ENCODE measurements at regions not wholly inside any gene's neighbourhood (a gene's known extent, or its start where the extent isn't known, plus 50 kb on each side); places are given as distances from the start of the nearest gene placed in this dataset.

DNA sequence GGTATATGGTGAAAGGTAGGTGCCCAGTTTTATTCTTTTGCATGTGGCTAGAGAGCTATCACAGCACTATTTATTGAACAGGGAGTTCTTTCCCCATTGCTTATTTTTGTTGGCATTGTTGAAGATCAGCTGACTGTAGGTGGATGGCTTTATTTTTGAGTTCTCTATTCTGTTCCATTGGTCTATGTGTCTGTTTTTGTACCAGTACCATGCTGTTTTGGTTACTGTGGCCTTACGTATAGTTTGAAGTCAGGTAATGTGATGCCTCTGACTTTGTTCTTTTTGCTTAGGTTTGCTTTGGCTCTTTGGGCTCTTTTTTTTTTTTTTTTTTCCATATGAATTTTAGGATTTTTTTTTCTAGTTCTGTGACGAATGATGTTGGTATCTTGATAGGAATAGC, 139.2 kb upstream of the CTNNB1 start:
- H3K27me3 ChIP-seq: no peaks in the 10 kb centered on the region
- DNase-seq: no peak
- H3K36me3 ChIP-seq: no peaks in the 10 kb centered on the region
- intact Hi-C loops (cut with DNase I; ENCODE audit: low total_unique reads): no loop called here
- 87 to 95% (median 92%) methylated on average over 2 of the region's 2 CpGs for WGBS, 5 donors
- no peak overlapping the region for H3K27ac ChIP-seq
- H3K9me3 ChIP-seq: no peaks in the 10 kb centered on the region
- no peak overlapping the region for H3K4me3 ChIP-seq
- H3K4me1 ChIP-seq: no peaks in the 10 kb centered on the region
- TF ChIP-seq POLR2AphosphoS5 (IDR thresholded peaks at IDR 0.05) (no peak), POLR2A (IDR thresholded peaks at IDR 0.05) (no peak), EP300 (IDR thresholded peaks at IDR 0.05) (no peak)
- TF ChIP-seq, protein P1, sequence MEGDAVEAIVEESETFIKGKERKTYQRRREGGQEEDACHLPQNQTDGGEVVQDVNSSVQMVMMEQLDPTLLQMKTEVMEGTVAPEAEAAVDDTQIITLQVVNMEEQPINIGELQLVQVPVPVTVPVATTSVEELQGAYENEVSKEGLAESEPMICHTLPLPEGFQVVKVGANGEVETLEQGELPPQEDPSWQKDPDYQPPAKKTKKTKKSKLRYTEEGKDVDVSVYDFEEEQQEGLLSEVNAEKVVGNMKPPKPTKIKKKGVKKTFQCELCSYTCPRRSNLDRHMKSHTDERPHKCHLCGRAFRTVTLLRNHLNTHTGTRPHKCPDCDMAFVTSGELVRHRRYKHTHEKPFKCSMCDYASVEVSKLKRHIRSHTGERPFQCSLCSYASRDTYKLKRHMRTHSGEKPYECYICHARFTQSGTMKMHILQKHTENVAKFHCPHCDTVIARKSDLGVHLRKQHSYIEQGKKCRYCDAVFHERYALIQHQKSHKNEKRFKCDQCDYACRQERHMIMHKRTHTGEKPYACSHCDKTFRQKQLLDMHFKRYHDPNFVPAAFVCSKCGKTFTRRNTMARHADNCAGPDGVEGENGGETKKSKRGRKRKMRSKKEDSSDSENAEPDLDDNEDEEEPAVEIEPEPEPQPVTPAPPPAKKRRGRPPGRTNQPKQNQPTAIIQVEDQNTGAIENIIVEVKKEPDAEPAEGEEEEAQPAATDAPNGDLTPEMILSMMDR (IDR thresholded peaks at IDR 0.05): no peak

DNA sequence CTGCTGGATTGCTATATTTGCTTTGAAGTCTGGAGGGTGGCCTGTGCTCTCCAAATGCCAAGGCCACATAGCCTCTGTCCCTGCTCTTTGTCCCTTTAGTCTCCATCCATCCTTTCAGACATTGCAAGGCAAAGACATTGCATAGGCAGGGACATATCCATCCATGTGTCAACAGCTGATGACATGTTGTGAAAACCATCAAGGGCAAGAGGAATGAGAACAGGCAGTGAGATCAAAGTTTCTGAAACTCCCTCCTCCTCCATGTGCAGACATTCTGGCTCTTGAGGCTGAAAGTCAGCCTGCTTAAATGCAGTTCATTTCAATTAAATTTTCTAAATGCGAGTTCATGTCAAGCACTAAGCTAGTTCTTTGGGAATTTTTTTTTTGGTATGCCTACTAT, 135.2 kb upstream of the CTNNB1 start:
- Histone ChIP-seq H3K36me3 (no peaks in the 10 kb centered on the region), H3K27ac (no peak overlapping the region), H3K27me3 (no peaks in the 10 kb centered on the region), H3K4me1 (no peaks in the 10 kb centered on the region), H3K9me3 (no peaks in the 10 kb centered on the region), H3K4me3 (no peak overlapping the region)
- TF ChIP-seq, protein P1 (IDR thresholded peaks at IDR 0.05): no peak
- TF ChIP-seq POLR2AphosphoS5 (IDR thresholded peaks at IDR 0.05) (no peak), EP300 (IDR thresholded peaks at IDR 0.05) (no peak), POLR2A (IDR thresholded peaks at IDR 0.05) (no peak)
- no peak for DNase-seq
- intact Hi-C loops (cut with DNase I; ENCODE audit: low total_unique reads): no loop called here
- WGBS, 5 donors: 80 to 97% (median 89%) methylated on average over 1 of the region's 1 CpG

DNA sequence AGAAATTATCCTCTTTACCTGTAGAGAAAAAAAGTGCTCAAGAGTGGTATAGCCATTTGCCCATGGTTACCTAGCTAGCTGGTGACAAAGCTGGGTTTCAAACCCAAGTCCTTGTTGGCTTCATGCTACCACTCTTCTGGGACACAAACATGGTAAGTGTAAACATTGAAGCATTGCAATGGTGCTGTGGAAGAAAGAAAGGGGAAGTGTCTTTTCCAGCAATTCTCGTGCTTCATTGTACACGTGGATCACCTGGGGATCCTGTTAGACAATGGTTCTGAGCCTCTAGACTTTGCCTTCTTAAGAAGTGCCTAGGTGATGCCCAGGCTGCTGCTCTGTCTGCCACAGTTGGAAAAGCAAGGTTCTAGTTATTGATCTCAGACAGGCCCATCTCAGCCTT, 134.8 kb upstream of the CTNNB1 start:
- intact Hi-C loops (cut with DNase I; ENCODE audit: low total_unique reads): no loop called here
- no peak for DNase-seq
- Histone ChIP-seq H3K27me3 (no peaks in the 10 kb centered on the region), H3K9me3 (no peaks in the 10 kb centered on the region), H3K4me3 (no peak overlapping the region), H3K36me3 (no peaks in the 10 kb centered on the region), H3K27ac (no peak overlapping the region), H3K4me1 (no peaks in the 10 kb centered on the region)
- WGBS, 5 donors: 74 to 97% (median 81%) methylated on average over 2 of the region's 2 CpGs
- TF ChIP-seq POLR2A (IDR thresholded peaks at IDR 0.05) (no peak), POLR2AphosphoS5 (IDR thresholded peaks at IDR 0.05) (no peak), EP300 (IDR thresholded peaks at IDR 0.05) (no peak)
- TF ChIP-seq, protein P1 (IDR thresholded peaks at IDR 0.05): no peak

DNA sequence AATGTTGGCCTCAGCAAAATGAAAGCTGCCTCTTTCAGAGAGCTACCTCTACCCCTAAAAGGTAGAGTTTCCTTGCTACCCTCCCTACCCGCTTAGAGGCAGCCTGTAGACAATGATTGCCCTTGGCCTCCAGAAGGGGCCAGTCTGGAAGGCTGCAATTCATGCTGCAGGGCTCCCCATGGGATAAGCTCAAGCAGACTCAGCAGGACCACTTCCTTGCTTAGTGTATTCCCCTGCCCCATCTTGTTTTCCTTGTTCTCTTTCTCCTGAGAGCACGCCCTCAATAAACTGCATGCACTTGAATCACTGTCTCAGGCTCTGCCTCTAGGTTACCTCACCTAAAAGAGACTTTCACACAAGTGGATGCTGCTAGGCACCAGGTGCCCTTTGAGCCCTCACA, 134.0 kb upstream of the CTNNB1 start:
- intact Hi-C loops (cut with DNase I; ENCODE audit: low total_unique reads): no loop called here

More for the DNA sequence above, 134.0 kb upstream of the CTNNB1 start:
- TF ChIP-seq POLR2AphosphoS5 (IDR thresholded peaks at IDR 0.05): no peak
- TF ChIP-seq, protein P1 (IDR thresholded peaks at IDR 0.05): no peak
- TF ChIP-seq EP300 (IDR thresholded peaks at IDR 0.05): no peak
- no peak for DNase-seq
- no peaks in the 10 kb centered on the region for H3K9me3 ChIP-seq
- no peaks in the 10 kb centered on the region for H3K4me1 ChIP-seq
- 94 to 100% (median 96%) methylated on average over 2 of the region's 2 CpGs for WGBS, 5 donors
- no peaks in the 10 kb centered on the region for H3K36me3 ChIP-seq
- no peak overlapping the region for H3K27ac ChIP-seq
- H3K4me3 ChIP-seq: no peak overlapping the region
- H3K27me3 ChIP-seq: no peaks in the 10 kb centered on the region
